Liver (tissue), 7 donors: ENCODE measurements at regions not wholly inside any gene's neighbourhood (a gene's known extent, or its start where the extent isn't known, plus 50 kb on each side); places are given as distances from the start of the nearest gene placed in this dataset.
A peak's percentile ranks its signal among the peaks of the same experiment; 100 is the strongest.

Experiments
- DNase-seq: peaks from one replicate; pipeline ENCODE4 v3.0.0-alpha.2; 2017; ENCODE audit warnings: low spot score
- H3K27ac ChIP-seq, 2 donors: one replicate each; pipeline ENCODE4 v1.7.0; 2013; ENCODE audit warnings: inconsistent platforms in 2 of 2, low read length in 2 of 2, control low read depth in 1 of 2, low read depth in 1 of 2, mild to moderate bottlenecking in 1 of 2
- H3K27me3 ChIP-seq, 4 donors: one replicate each; pipeline versions ENCODE4 v1.6.1 to v1.7.0; 2013; ENCODE audit warnings: low read length in 3 of 4, inconsistent platforms in 1 of 4, mild to moderate bottlenecking in 1 of 4, moderate library complexity in 1 of 4; ENCODE audit not compliant: control insufficient read depth in 4 of 4, insufficient read depth in 4 of 4
- H3K36me3 ChIP-seq, 4 donors: one replicate each; pipeline versions ENCODE4 v1.6.1 to v1.7.0; 2013; ENCODE audit warnings: low read length in 3 of 4, mild to moderate bottlenecking in 3 of 4, low read depth in 1 of 4, moderate library complexity in 1 of 4; ENCODE audit not compliant: control insufficient read depth in 4 of 4, insufficient read depth in 3 of 4
- H3K4me1 ChIP-seq, 4 donors: one replicate each; pipeline versions ENCODE4 v1.6.1 to v1.7.0; 2013; ENCODE audit warnings: low read length in 3 of 4, mild to moderate bottlenecking in 3 of 4, moderate library complexity in 1 of 4; ENCODE audit not compliant: control insufficient read depth in 4 of 4, insufficient read depth in 4 of 4
- H3K4me3 ChIP-seq, 3 donors: one replicate each; pipeline versions ENCODE4 v1.6.1 to v1.7.0; 2013; ENCODE audit warnings: low read length in 3 of 3, control low read depth in 1 of 3, low read depth in 1 of 3, mild to moderate bottlenecking in 1 of 3
- H3K9ac ChIP-seq, 2 donors: one replicate each; pipeline ENCODE4 v1.7.0; 2013; ENCODE audit warnings: low read length in 2 of 2, mild to moderate bottlenecking in 2 of 2, moderate library complexity in 2 of 2, control low read depth in 1 of 2, low read depth in 1 of 2
- H3K9me3 ChIP-seq, 4 donors: one replicate each; pipeline versions ENCODE4 v1.6.1 to v1.7.0; 2013; ENCODE audit warnings: low read length in 3 of 4; ENCODE audit not compliant: control insufficient read depth in 4 of 4
- EGR1 ChIP-seq, 2 donors: IDR thresholded peaks; 2 replicates each; pipeline ENCODE4 v1.6.1; 2016 to 2018; ENCODE audit warnings: antibody characterized with exemption in 2 of 2, low read depth in 2 of 2
- FOXA1 ChIP-seq: IDR thresholded peaks from 2 replicates; pipeline ENCODE4 v1.6.1; 2016; ENCODE audit warnings: antibody characterized with exemption
- HNF4A ChIP-seq, 2 donors: conservative IDR thresholded peaks; 2 replicates each; pipeline ENCODE4 v1.6.1; 2016; ENCODE audit warnings: antibody characterized with exemption in 2 of 2, mild to moderate bottlenecking in 2 of 2
- HNF4G ChIP-seq: IDR thresholded peaks from 2 replicates; pipeline ENCODE4 v1.6.1; 2016; ENCODE audit warnings: antibody characterized with exemption
- JUND ChIP-seq, 2 donors: IDR thresholded peaks; 2 replicates each; pipeline ENCODE4 v1.6.1; 2016; ENCODE audit warnings: antibody characterized with exemption in 2 of 2
- NR2F2 ChIP-seq: IDR thresholded peaks from 2 replicates; pipeline ENCODE4 v1.6.1; 2016; ENCODE audit warnings: antibody characterized with exemption
- RAD21 ChIP-seq, 2 donors: IDR thresholded peaks; 2 replicates each; pipeline ENCODE4 v1.6.1; 2016; ENCODE audit warnings: antibody characterized with exemption in 2 of 2, mild to moderate bottlenecking in 2 of 2
- REST ChIP-seq: IDR thresholded peaks from 2 replicates; pipeline ENCODE4 v1.6.1; 2016; ENCODE audit warnings: antibody characterized with exemption, mild to moderate bottlenecking
- RXRA ChIP-seq, 2 donors: IDR thresholded peaks; 2 replicates each; pipeline ENCODE4 v1.6.1; 2017 to 2018; ENCODE audit warnings: antibody characterized with exemption in 2 of 2, mild to moderate bottlenecking in 1 of 2
- SP1 ChIP-seq: IDR thresholded peaks from 2 replicates; pipeline ENCODE4 v1.6.1; 2018; ENCODE audit warnings: antibody characterized with exemption, mild to moderate bottlenecking
- WGBS: extraction: QIAGEN DNeasy Blood & Tissue Kit; methylation state at CpG from one replicate; pipeline ENCODE4 v1.1.7; 2013; 5-methylcytosine and 5-hydroxymethylcytosine counted together
- TF ChIP-seq, protein P1 (sequence below): IDR thresholded peaks from 2 replicates; pipeline ENCODE4 v1.6.1; 2016; ENCODE audit warnings: antibody characterized with exemption
- TF ChIP-seq, protein P2 (sequence below): IDR thresholded peaks from 2 replicates; pipeline ENCODE4 v1.6.1; 2016; ENCODE audit warnings: antibody characterized with exemption
- donor health status: healthy.
- donor health status: healthy.
- donor health status: healthy.
- donor health status: healthy.

GRCh38 chr10:123536176-123536845, 129.8 kb upstream of the GPR26 start:
- Histone ChIP-seq H3K36me3 (no peaks in the 10 kb centered on the region), H3K4me1 (no peaks in the 10 kb centered on the region), H3K27me3 (peaks cover 0 to 2% (median 0%) of the 10 kb centered on the region in 4 donors), H3K4me3 (no peak overlapping the region), H3K9ac (no peak overlapping the region), H3K9me3 (no peaks in the 10 kb centered on the region), H3K27ac (no peak overlapping the region)
- DNase-seq, result peak; percentile 8
- TF ChIP-seq HNF4G, result no peak
- TF ChIP-seq NR2F2, result no peak
- TF ChIP-seq, protein P1, sequence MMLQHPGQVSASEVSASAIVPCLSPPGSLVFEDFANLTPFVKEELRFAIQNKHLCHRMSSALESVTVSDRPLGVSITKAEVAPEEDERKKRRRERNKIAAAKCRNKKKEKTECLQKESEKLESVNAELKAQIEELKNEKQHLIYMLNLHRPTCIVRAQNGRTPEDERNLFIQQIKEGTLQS, result no peak
- no peak for TF ChIP-seq RAD21 (IDR thresholded peaks at IDR 0.05)
- TF ChIP-seq FOXA1, result no peak
- TF ChIP-seq JUND (IDR thresholded peaks at IDR 0.05), result no peak
- TF ChIP-seq HNF4A (conservative IDR thresholded peaks at IDR 0.05), result no peak
- TF ChIP-seq SP1, result no peak
- no peak for TF ChIP-seq REST
- TF ChIP-seq RXRA (IDR thresholded peaks at IDR 0.05), result no peak
- TF ChIP-seq, protein P2, sequence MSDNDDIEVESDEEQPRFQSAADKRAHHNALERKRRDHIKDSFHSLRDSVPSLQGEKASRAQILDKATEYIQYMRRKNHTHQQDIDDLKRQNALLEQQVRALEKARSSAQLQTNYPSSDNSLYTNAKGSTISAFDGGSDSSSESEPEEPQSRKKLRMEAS, result no peak
- 82% methylated on average over 6 of the region's 6 CpGs for WGBS

DNA sequence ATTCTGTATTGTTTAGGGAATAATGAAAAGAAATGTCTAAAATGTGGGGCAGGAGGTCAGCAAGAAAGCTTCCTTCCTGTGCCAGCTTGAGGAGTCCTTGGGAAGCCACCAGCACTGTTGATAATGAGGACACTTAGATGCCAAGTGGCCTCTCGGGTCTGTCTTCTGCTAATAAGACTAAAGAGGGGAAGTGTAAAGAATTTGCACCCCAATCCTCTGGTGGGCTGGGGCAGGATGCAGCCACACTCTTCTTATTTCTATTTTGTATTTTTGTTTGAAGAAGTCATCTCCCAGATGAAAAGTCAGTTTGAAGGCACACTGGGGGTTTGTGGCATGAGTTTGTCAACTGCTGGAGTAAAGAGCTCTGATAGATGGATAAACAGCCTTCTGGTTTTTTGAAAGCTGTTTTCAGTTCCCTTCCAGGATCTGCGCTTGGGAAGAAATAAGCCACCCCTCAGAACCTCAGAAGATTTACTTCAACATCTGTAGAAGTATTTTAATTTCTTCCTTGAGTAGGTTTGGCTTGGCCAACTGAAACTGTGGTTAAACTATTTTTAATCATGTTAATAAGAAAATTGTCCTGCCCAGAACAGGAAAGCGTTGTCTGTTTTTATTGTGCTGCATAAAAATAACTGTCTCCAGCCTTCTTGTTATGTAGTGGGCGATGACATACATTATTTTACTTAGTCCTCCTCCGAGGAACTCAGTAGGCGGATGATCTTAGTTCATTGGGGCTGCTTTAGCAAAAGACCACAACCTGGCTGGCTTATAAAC, 128.8 kb upstream of the GPR26 start:
- Histone ChIP-seq H3K9ac (no peak overlapping the region), H3K9me3 (no peaks in the 10 kb centered on the region), H3K36me3 (no peaks in the 10 kb centered on the region), H3K4me1 (no peaks in the 10 kb centered on the region), H3K27ac (no peak overlapping the region), H3K27me3 (peaks cover 0 to 2% (median 0%) of the 10 kb centered on the region in 4 donors), H3K4me3 (no peak overlapping the region)
- DNase-seq, result peak; percentile 9
- WGBS, result 81% methylated on average over 6 of the region's 6 CpGs
- TF ChIP-seq EGR1 (IDR thresholded peaks at IDR 0.05; ENCODE audit: low read depth in 2 of 2) (no peak), RXRA (IDR thresholded peaks at IDR 0.05) (no peak), HNF4G (no peak)
